Kidney tubule cell (primary cell): ENCODE measurements at regions not wholly inside any gene's neighbourhood (a gene's known extent, or its start where the extent isn't known, plus 50 kb on each side); places are given as distances from the start of the nearest gene placed in this dataset.

Source experiments
- DNase-seq: peaks from one replicate; pipeline ENCODE4 v3.0.0-alpha.2; 2018; ENCODE audit warnings: low spot score

- no peak for DNase-seq
These were observed 52.2 kb upstream of the CD83 start for GRCh38 chr6:14065350-14065749.

GRCh38 chr6:14066782-14067406 lies 50.7 kb upstream of the CD83 start:
- DNase-seq = peak; percentile 82

GRCh38 chr6:14067656-14068055 lies 49.9 kb upstream of the CD83 start:
- DNase-seq = no peak
